HG03095 (cell line): ENCODE measurements at regions not wholly inside any gene's neighbourhood (a gene's known extent, or its start where the extent isn't known, plus 50 kb on each side); places are given as distances from the start of the nearest gene placed in this dataset.

Experiments used
- ATAC-seq: cut with Tn5 transposase; IDR thresholded peaks from one replicate; pipeline ENCODE4 v1.9.1; 2021; ENCODE audit warnings: moderate library complexity; ENCODE audit not compliant: unreplicated experiment

DNA sequence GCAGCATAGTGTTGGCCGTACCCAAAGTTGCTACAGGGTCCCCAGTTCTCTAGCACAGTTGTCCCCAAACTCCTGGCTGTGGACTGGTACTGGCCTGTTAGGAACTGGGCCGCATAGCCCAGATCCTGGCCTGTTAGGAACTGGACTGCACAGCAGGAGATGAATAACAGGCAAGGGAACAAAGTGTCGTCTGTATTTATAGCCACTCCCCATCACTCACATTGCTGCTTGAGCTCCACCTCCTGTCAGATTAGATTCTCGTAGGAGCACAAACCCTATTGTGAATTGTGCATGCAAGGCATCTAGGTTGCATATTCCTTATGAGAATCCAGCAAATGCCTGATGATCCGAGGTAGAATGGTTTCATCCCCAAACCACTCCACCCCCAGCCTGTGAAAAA is 604.0 kb upstream of the LMCD1 start:
- no peak for ATAC-seq

DNA sequence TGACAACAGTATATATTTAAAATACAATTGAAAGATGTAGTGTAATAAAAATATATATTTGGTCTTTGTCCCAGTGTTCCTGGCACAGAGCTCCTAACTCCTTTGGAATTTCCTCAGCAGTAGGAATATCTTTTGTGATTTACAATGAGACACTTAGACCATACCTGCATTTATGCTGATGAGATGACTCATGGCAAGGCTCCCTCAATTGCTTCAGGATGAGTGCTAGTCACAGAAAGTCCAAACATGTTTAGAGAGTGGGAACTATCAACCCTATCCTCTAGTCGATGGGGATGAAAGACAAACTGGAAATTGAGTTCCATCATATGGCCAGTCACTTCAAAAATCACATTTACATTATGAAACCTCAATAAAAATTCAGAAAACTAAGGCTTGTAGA is 588.3 kb upstream of the LMCD1 start:
- ATAC-seq, result no peak

DNA sequence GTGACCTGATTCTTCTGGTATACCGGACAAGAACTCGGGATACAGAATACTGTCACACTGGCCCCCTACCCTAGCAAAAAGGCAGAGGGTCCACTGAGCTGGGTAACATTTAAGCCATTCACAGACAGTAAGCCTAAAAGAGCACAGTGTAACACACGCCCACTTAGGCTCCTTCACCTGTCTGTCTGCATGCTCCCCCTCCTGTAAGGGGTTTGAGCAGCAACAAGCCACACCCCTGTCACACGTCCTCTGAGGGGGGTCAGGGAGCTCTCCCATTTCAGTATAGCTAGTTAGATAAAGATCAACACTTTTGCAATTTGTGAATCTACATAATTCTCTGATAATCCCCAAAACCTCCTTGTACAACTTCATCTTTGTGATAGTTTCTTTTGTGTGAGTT is 586.3 kb upstream of the LMCD1 start:
- ATAC-seq, result no peak

DNA sequence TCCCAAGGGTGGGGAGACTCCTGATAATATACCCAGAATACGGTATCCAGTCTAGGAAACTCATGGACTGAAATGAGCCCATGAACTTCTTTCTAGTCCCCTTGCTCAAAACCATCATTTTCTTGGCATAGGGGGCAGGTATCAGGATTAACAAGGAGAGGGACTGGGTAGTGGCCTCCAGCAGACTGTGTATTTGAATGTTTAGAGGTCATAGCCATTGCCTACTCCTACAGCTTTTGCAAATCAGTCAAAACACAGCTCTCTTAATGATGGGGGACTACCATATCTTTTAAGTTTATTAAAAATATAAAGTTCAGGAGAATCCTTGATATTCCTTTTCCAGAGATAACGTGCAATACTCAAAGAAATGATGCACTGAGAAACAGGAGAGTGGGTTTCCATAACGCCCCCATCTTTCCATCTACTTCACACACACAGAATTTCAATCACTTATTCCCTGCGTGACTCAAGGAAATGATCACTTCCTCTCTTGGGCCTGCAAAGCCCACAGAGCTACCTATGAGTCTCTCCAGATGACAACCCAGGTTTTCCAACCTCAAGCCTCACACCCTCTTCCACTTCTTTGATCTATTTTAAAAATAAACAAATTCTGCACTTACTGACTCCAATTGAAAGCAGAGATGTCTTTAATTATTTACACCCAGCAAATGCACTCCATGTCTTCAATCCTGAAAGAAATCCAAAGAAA is 584.0 kb upstream of the LMCD1 start:
- no peak for ATAC-seq

DNA sequence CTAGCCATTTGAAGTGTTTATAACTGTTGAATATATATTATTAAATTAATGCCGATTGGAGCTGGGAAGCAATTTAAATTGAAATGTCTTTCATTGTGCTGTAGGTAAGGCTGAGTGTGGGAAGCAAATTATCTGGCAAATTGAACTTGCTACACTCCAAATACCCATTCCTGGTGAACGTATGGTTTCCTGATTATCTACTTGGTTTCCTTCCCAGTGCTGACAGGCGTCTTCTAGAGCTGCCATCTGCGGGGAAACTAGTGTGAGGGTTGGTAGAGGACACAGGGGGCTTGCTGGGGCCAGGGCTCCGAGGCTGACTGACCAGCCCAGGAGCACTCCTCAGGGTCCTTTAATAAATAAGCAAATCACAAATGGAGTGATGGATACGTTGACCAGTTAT is 581.4 kb upstream of the LMCD1 start:
- ATAC-seq, result no peak

DNA sequence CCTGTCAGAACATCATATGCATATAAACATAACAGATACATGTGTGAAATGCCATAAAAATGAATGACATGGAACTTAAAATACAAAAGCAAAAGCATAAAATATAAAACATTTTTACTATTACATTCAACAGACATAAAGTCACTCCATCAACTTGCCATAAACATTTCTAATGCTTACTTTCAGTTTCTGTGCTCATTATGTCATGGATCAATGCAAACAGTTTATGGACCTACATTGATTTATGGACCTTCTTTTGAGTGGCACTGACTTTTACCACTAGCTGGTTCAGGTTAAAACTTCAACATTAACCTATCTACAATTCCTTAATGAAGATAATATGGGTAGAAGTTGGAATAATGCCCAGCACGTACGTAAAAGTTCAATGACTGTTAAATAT is 577.4 kb upstream of the LMCD1 start:
- no peak for ATAC-seq

DNA sequence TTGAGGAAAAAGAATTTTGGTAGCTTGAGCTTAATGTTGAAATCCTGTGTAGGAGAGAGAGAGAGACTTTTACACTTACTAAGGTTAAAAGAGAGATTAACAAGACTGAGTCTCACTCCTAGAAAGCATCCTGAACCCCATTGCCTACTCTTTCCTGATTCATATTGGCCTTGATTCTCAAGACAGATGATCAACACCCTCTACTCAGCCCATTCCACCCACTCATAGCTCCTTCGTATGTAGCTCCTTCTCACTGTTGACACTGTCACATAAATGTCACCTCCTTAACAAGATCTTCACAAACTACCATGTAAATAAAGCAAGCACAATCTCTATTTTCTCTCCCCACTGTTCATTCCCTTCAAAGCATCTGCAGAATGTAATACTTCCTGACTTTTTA is 574.6 kb upstream of the LMCD1 start:
- no peak for ATAC-seq

DNA sequence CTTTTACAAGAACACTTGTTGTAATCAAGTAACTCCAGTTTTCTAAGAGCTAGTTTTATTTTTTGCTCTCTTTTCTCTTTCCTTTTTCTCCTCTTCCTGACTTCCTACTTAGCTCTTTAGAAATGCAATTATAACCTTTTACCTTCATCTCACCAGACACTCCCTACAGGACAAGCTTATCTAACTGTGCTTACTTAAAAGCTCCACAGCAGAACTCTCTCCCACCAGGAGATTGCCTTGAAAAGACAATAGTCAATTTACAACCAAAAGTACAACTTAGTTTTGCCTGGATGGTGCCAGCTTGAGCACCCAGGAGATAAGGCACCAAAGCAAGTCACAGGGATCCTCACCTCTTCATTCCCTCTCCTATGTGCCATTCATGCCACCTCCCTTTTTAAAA is 573.8 kb upstream of the LMCD1 start:
- no peak for ATAC-seq

DNA sequence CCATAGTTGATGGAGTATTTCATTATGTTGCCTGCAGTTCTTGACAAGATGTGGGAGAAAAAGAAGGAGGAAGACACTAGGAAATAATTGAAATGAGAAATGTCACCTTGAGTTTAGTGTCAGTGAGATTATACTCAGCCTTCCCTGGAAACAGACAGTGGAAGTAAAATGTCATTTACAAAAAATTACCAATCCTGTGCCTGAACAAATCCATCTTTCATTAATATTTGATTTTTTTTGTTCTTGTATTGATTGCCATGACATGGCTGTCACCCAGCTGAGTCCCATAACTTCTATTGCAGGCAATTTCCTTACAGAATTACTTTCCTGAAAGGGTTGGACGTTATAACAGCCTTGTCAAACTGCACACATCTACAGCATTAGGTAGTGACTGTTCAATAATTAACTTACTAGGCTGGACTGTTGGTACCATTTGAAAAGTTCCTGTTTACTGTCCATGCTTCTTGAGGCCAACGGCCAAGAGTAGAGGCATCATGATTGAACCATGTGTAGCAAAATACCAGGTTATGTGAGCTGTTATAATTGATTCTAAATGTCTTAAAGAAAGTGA is 572.2 kb upstream of the LMCD1 start:
- ATAC-seq, result no peak

DNA sequence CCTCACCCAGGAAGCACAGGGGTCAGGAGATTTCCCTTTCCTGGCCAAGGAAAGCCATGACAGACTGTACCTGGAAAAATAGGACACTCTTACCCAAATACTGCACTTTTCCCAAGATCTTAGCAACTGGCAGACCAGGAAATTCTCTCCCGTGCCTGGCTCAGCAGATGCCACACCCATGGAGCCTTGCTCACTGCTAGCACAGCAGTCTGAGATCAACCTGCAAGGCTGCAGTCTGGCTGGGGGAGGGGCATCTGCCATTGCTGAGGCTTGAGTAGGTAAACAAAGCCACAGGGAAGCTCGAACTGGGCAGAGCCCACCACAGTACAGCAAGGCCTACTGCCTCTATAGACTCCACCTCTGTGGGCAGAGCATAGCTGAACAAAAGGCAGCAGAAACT is 567.3 kb upstream of the LMCD1 start:
- no peak for ATAC-seq

DNA sequence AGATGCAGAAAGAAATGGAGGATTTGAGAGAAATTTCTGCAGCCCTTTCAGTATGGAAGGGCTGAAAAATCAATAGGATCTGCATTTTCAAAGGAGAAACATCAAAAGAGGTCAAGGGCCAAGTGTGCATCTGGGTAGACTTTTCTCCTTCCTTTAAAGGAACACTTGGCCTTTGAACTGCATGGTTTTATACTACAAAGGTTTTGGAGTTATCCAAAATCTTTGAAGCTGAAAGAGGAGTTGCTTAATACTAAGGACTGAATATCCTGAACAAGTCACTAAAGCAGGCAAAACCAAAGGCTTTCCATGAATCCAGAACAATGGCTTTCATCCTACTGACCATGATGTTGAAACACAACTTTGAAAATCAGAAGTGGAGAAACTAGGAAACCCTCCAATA is 553.7 kb upstream of the LMCD1 start:
- no peak for ATAC-seq

DNA sequence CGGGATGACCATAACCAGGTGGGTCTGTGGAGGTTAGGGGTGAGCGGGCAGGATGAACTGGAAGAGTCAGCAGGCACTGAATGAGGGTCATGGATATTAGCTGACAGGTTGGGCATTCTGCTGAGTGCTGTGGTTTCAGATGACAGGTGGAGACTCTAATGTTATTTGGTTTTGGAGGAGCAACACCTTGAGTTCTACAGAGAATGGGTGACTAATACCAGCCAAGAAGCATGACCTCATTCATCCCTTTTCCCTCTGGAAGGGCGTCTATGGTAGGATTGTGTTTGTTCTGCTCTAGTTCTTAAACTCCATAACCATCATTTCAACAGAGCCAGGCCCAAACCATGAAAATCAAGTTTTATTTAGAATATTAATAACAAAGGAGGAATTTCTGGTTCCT is 550.7 kb upstream of the LMCD1 start:
- no peak for ATAC-seq

DNA sequence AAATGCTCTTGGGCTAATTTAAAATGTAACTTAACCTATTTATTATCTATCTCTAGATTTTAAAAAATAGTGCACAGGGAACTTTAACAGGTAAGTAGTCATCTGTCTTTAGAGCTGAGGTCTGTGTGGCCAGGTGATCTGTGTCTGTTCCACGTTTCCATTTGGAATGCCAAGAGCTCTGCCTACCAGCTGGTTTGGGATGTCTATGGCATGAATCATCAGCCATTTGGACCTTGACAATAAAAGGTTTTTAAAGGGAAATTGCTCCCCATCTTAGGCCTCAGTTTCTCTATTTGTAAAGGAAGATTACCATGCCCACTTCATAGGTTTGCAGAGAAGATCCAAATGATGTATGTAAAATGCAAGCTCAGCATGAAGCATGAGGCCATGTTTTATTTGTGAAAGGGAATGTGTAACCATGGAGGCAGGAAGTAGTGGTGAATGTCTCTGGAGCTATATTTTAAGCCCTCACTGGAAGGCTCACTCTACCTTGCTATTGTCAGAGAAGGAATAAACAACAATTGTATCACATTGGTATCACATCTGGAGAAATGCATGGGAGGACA is 548.1 kb upstream of the LMCD1 start:
- ATAC-seq, result no peak

DNA sequence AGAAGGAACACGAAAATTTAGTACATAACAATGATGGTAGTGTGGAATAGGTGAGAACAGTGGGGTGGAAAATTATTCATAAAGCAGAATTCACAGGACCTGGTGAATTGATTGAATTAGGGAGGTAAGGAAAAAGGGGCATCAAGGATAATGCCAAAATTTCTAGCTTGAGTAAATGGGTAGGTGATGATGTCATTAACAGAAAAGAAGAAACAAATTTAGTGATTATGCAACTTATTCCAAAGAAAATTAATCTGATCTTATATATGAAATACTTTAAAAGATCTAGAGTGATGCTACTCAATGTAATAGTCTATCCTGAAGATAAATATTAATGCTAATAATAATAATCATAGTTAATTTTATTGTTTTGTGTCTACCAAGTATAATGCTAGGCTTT is 544.6 kb upstream of the LMCD1 start:
- ATAC-seq, result no peak

DNA sequence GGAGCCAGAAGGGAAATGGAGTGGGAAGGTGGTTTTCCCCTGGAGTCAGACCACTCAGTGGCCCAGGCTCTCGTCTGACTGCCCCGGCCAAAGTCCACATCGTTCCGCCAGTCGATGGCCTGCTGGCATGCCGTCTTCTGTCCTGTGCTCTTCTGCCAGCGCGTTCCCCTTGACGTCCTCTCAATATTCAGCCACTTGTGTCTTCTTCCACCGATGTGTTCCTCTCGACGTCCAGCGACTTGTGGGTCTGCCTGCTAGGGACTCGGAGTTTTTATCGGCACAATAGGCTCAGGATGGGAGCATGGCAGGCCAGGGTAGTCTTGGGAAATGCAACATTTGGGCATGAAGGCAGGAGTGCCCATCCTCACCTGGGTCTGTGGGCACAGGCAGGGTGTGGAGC is 542.5 kb upstream of the LMCD1 start:
- no peak for ATAC-seq

DNA sequence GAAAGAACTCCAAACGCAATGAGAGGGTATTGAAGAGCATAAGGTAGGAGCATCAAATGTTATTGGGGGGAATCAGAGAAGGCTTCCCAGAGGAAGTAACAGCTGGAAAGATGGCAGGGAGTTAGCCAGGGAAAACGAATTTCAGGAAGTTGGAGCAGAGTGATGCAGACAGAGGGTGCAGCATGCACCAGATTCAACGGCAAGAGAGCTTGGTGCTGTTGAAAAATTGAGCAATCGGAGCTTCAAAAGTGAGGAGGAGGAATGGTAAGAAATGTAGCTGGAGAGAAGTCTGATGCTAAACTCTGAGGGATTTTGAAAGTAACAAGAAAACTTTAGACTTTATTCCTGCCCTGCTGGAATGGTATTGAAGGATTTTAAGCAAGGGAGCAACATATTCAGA is 541.0 kb upstream of the LMCD1 start:
- no peak for ATAC-seq

DNA sequence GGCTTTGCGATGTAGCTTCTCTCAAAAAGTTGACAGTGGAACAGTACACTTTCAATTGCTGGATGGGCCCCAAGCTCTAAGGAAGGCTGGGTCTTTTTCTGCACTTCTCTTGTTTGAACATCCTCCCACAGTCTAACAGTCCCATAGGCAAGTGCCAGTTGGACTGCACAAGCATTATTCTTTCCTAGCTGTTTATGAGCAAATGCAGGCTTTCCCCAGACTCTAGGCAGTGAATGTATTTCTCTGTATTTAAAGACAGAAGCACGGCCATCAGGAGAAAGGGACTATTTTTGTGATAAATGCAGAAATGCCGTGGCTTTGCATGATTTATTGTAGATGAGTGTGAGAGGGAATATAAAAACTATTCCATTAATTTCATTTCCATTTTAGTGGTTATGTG is 539.3 kb upstream of the LMCD1 start:
- ATAC-seq, result no peak

DNA sequence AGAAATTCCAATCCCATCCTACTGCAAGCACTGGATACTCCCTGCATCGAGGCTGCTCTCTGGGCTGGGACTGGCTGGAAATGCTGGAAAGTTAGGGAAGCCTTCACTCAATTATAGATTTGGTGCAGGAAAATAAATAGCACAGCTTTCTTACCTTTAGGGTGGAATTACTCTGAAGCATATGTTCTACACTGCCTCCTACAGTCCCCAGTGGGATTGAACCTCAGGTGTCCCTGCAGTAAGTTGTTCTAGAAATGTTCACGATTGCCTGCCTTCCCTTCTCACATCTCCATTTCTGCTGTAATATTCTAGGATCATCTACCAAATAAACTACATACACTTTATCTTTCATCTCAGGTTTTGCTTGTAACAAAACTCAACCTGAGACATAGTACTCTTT is 536.7 kb upstream of the LMCD1 start:
- no peak for ATAC-seq

DNA sequence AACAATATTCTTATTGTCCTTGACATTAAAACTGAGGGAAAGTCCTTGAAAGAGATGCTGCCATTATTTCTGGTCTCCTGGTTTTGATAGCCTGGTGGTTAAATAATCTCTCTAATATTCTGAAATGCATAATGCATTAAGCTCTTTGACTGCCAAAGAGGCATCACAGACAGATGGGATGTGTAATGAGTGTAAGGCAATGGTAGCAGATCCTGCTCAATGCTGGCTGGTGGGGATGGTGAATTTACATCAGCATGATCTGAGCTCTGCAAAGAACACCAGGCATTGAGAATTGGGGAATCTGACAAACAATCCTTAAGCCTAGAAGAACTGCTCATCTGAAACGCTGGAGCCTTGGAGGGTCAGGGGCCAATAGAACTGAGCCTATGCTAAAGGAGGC is 528.6 kb upstream of the LMCD1 start:
- no peak for ATAC-seq

DNA sequence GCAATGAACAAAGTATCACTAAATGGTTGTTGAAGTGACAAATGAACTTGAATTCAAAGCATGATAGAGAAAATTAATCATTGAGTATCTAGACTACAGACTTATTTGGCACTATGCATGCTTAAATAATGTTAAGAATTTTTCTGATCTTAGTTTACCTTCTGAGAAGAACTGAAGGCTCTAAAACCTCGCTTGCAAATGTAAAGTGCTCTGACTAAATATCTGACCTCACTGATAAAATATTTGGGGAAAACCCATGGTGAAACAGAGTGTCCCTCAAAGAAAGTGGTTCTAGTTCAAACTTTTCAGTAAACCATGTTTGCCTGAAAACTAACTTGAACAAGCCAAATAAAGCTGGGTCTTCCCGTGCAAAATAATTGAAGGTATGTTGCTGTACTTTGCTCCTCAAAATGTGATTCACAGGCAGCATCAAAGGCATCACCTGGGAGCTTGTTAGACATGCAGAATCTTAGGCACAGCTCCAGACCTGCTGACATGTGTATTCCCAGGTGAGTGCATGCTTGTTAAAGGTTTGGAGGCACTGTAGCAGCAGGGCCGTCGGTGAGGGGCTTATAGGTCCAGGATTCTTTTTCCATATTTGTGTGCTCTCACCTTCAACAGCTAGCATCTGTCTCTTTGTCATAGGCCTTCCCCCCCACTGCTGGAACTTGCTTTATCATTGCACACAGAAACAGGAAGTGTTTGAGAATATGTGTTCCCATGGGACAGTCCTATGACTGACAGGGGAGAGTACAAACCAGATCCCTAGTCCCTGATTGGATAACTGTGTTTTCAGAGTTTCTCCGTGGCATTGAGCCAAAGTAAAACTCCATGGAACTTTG is 524.2 kb upstream of the LMCD1 start:
- ATAC-seq, result no peak

DNA sequence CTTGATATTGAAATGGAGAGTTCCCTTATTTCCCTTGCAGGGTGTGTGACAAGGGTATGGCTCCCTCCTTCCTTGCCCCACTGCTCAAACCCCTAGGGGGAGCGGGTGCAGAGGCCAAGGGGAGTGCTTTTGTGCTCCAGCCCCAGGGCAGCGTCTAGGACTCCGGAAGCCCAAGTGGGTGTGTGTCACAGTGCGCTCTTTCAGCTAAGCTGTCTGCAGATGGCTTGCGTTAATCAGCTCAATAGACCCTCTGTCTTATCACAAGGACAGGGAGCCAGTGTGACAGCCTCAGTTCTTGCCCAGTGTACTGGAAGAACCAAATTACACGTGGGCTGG is 523.6 kb upstream of the LMCD1 start:
- ATAC-seq, result no peak

DNA sequence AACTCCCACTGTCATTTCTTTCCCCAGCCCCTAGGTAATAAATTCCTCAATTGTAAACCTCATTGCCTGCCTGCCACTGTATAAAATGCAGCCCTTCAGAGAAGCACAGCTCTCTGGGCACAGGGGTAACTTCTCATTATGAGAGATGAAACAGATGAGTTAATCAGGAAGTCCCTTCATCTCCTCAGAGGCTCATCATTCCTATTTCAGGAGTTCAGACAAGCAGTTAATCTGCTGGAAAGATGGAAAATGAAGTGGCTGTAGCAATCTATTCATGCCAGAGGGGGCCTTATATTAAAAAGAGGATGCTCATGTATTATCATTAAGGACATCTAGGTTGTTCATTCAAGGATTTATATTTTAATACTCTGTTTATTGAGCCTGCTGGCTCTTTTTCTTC is 519.5 kb upstream of the LMCD1 start:
- ATAC-seq, result no peak
